ENCODE measurements at regions not wholly inside any gene's neighbourhood (a gene's known extent, or its start where the extent isn't known, plus 50 kb on each side); places are given as distances from the start of the nearest gene placed in this dataset.

DNA sequence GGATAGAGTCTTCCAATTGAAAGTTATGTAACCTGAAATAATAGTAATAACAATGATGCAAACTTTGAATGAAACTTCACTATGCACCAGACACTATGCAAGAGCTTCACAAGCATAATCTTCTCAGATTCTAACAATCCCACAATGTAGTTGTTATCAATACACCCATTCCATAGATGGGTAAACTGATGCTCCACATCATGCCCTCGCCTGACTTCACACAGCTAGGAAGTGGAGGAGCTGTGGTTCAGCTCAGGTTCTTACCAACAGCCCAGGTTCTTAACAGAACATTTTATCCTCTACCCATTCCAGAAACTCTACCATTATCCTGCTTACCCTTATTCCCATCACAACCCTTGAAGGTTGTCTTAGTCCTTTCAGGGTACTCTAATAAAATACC lies 50.4 kb upstream of the HMGXB4 start:
- H4K8ac ChIP-seq (ENCODE audit: low read depth in 2 of 2, low read length in 2 of 2): no peak overlapping the region
- H3K4ac ChIP-seq (ENCODE audit: low read depth, low read length): no peak overlapping the region
- WGBS, 2 experiments (ENCODE audit: extremely low coverage in 2 of 2, insufficient read length in 1 of 2): no CpG with 5 or more reads among the region's 1 CpG
- H4K20me1 ChIP-seq (ENCODE audit: insufficient read depth, low read length): no peaks in the 10 kb centered on the region
- no peaks in the 10 kb centered on the region for H3K9me1 ChIP-seq (ENCODE audit: insufficient read depth, low read length)
- H2AFZ ChIP-seq (replicated peaks; ENCODE audit: low read length, poor library complexity): no peak overlapping the region
- H3K4me2 ChIP-seq (ENCODE audit: low read depth, low read length): no peak overlapping the region
- H3K56ac ChIP-seq (ENCODE audit: extremely low read depth, insufficient read depth, low read length): no peak overlapping the region
- H3K79me1 ChIP-seq (ENCODE audit: low read depth in 1 of 2, low read length in 2 of 2): no peaks in the 10 kb centered on the region
- no peak overlapping the region for H3K14ac ChIP-seq (replicated peaks; ENCODE audit: low read depth, low read length)
- dilution Hi-C loops (cut with HindIII; ENCODE audit: low sequenced_read_pairs, unreplicated experiment) (no loop called here), in situ Hi-C loops (cut with MboI; ENCODE audit: low sequenced_read_pairs) (no loop called here), intact Hi-C loops (cut with micrococcal nuclease) (no loop called here)
- H3K4me3 ChIP-seq (ENCODE audit: insufficient read depth, low read depth, low read length): no peak overlapping the region
- no peaks in the 10 kb centered on the region for H3K4me1 ChIP-seq (ENCODE audit: control insufficient read depth, insufficient read depth, low read length)
- H3K27me3 ChIP-seq (ENCODE audit: control insufficient read depth, insufficient read depth, low read length): peaks cover 1% of the 10 kb centered on the region; the same call in 1 of the 2 replicates
- DNase-seq: no peak
- H2BK5ac ChIP-seq (ENCODE audit: low read depth, low read length, poor library complexity, severe bottlenecking): no peak overlapping the region
- H3K18ac ChIP-seq (ENCODE audit: low read depth, low read length): no peak overlapping the region
- no peaks in the 10 kb centered on the region for H3K36me3 ChIP-seq (ENCODE audit: control insufficient read depth, insufficient read depth, low read length)
- no peaks in the 10 kb centered on the region for H3K9me3 ChIP-seq (ENCODE audit: control insufficient read depth, insufficient read depth, low read length)
- no peak overlapping the region for H2AK5ac ChIP-seq (ENCODE audit: low read depth, low read length)
- no peak overlapping the region for H2BK15ac ChIP-seq (ENCODE audit: low read depth, low read length)
- no peak overlapping the region for H2BK120ac ChIP-seq (ENCODE audit: low read depth, low read length)
- no peak overlapping the region for H4K5ac ChIP-seq (ENCODE audit: low read depth, low read length)
- no peak overlapping the region for H4K91ac ChIP-seq (ENCODE audit: insufficient read depth, low read depth, low read length)
- no peak overlapping the region for H2AK9ac ChIP-seq (replicated peaks; ENCODE audit: low read depth, low read length, poor library complexity)
- no peak overlapping the region for H2BK20ac ChIP-seq (ENCODE audit: low read depth, low read length)
- H3K9ac ChIP-seq (ENCODE audit: low read depth, low read length): no peak overlapping the region
- no peak for ATAC-seq (ENCODE audit: low read depth)
- no TSS peak for BruUV-seq (replicated peaks)
- TF ChIP-seq RFX5 (IDR thresholded peaks at IDR 0.05; ENCODE audit: low read depth, low read length) (no peak), RAD21 (IDR thresholded peaks at IDR 0.05; ENCODE audit: low read length) (no peak), FOS (IDR thresholded peaks at IDR 0.05; ENCODE audit: low read depth, low read length) (no peak), SMC3 (IDR thresholded peaks at IDR 0.05; ENCODE audit: low read depth, low read length) (no peak), POLR2A (IDR thresholded peaks at IDR 0.05; ENCODE audit: low read depth, low read length) (no peak), MXI1 (IDR thresholded peaks at IDR 0.05; ENCODE audit: borderline replicate concordance, low read depth, low read length) (no peak), MAFK (IDR thresholded peaks at IDR 0.05; ENCODE audit: low read depth, low read length) (no peak), BHLHE40 (IDR thresholded peaks at IDR 0.05; ENCODE audit: low read depth, low read length) (no peak), CHD1 (IDR thresholded peaks at IDR 0.05; ENCODE audit: low read depth, low read length) (no peak), MAZ (IDR thresholded peaks at IDR 0.05; ENCODE audit: borderline replicate concordance, low read depth, low read length) (no peak), NFE2L2 (IDR thresholded peaks at IDR 0.05; ENCODE audit: low read depth, low read length) (no peak), CEBPB (IDR thresholded peaks at IDR 0.05; ENCODE audit: low read depth, low read length) (no peak), RCOR1 (IDR thresholded peaks at IDR 0.05; ENCODE audit: insufficient replicate concordance, low read length) (no peak)
- TF ChIP-seq, protein P1, sequence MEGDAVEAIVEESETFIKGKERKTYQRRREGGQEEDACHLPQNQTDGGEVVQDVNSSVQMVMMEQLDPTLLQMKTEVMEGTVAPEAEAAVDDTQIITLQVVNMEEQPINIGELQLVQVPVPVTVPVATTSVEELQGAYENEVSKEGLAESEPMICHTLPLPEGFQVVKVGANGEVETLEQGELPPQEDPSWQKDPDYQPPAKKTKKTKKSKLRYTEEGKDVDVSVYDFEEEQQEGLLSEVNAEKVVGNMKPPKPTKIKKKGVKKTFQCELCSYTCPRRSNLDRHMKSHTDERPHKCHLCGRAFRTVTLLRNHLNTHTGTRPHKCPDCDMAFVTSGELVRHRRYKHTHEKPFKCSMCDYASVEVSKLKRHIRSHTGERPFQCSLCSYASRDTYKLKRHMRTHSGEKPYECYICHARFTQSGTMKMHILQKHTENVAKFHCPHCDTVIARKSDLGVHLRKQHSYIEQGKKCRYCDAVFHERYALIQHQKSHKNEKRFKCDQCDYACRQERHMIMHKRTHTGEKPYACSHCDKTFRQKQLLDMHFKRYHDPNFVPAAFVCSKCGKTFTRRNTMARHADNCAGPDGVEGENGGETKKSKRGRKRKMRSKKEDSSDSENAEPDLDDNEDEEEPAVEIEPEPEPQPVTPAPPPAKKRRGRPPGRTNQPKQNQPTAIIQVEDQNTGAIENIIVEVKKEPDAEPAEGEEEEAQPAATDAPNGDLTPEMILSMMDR (conservative IDR thresholded peaks at IDR 0.05; ENCODE audit: low read depth, low read length): no peak
- TF ChIP-seq, protein P2, sequence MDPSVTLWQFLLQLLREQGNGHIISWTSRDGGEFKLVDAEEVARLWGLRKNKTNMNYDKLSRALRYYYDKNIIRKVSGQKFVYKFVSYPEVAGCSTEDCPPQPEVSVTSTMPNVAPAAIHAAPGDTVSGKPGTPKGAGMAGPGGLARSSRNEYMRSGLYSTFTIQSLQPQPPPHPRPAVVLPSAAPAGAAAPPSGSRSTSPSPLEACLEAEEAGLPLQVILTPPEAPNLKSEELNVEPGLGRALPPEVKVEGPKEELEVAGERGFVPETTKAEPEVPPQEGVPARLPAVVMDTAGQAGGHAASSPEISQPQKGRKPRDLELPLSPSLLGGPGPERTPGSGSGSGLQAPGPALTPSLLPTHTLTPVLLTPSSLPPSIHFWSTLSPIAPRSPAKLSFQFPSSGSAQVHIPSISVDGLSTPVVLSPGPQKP (IDR thresholded peaks at IDR 0.05; ENCODE audit: borderline replicate concordance, low read depth, low read length): no peak
- TF ChIP-seq, protein P3, sequence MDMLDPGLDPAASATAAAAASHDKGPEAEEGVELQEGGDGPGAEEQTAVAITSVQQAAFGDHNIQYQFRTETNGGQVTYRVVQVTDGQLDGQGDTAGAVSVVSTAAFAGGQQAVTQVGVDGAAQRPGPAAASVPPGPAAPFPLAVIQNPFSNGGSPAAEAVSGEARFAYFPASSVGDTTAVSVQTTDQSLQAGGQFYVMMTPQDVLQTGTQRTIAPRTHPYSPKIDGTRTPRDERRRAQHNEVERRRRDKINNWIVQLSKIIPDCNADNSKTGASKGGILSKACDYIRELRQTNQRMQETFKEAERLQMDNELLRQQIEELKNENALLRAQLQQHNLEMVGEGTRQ (IDR thresholded peaks at IDR 0.05; ENCODE audit: low read depth, low read length): no peak
- H3K23ac ChIP-seq (ENCODE audit: low read depth, low read length): no peak overlapping the region
- H3K27ac ChIP-seq (ENCODE audit: insufficient read depth, low read length): no peak overlapping the region
- CTCF ChIA-PET: interaction anchor here (0.5 kb wide), 1 partner anchor 37 kb away, joined by 3 read pairs; no protein-coding TSS in a partner anchor
- POLR2A ChIA-PET (ENCODE audit: unreplicated experiment): no interaction called here
